GM21723 (cell line): ENCODE measurements at regions not wholly inside any gene's neighbourhood (a gene's known extent, or its start where the extent isn't known, plus 50 kb on each side); places are given as distances from the start of the nearest gene placed in this dataset.

ENCODE experiments used
- ATAC-seq: cut with Tn5 transposase; IDR thresholded peaks from one replicate; pipeline ENCODE4 v1.9.1; 2021; ENCODE audit warnings: mild to moderate bottlenecking, moderate library complexity; ENCODE audit not compliant: unreplicated experiment

GRCh38 chr3:81291586-81291985, 469.9 kb downstream of the GBE1 start:
- no peak for ATAC-seq

GRCh38 chr3:81289676-81290075, 471.8 kb downstream of the GBE1 start:
- no peak for ATAC-seq

GRCh38 chr3:81279481-81280379, 481.7 kb downstream of the GBE1 start:
- ATAC-seq = no peak

- ATAC-seq = no peak
These were observed 483.6 kb downstream of the GBE1 start for GRCh38 chr3:81277853-81278252.

GRCh38 chr3:81274671-81275070, 486.8 kb downstream of the GBE1 start:
- no peak for ATAC-seq

GRCh38 chr3:81270603-81271379, 490.7 kb downstream of the GBE1 start:
- no peak for ATAC-seq

- ATAC-seq = no peak
These were observed 492.9 kb downstream of the GBE1 start for GRCh38 chr3:81268526-81268925.

- ATAC-seq = no peak
These were observed 499.4 kb downstream of the GBE1 start for GRCh38 chr3:81261996-81262395.

GRCh38 chr3:81255463-81255862, 506.0 kb downstream of the GBE1 start:
- ATAC-seq = no peak

- ATAC-seq = no peak
These were observed 510.3 kb downstream of the GBE1 start for GRCh38 chr3:81251096-81251495.

GRCh38 chr3:81249540-81250029, 511.9 kb downstream of the GBE1 start:
- ATAC-seq = peak; percentile 44

GRCh38 chr3:81245501-81245900, 515.9 kb downstream of the GBE1 start:
- no peak for ATAC-seq

- no peak for ATAC-seq
These were observed 516.4 kb downstream of the GBE1 start for GRCh38 chr3:81245043-81245442.

GRCh38 chr3:81244231-81244630, 517.2 kb downstream of the GBE1 start:
- ATAC-seq = no peak

GRCh38 chr3:81242871-81243270, 518.6 kb downstream of the GBE1 start:
- no peak for ATAC-seq

- no peak for ATAC-seq
These were observed 524.3 kb downstream of the GBE1 start for GRCh38 chr3:81237181-81237580.

GRCh38 chr3:81218023-81218422, 543.4 kb downstream of the GBE1 start:
- no peak for ATAC-seq

GRCh38 chr3:81217101-81217500, 544.3 kb downstream of the GBE1 start:
- no peak for ATAC-seq

GRCh38 chr3:81216192-81216591, 545.3 kb downstream of the GBE1 start:
- no peak for ATAC-seq

GRCh38 chr3:81214631-81215030, 546.8 kb downstream of the GBE1 start:
- no peak for ATAC-seq

- ATAC-seq = no peak
These were observed 561.9 kb downstream of the GBE1 start for GRCh38 chr3:81199587-81199986.

- ATAC-seq = no peak
These were observed 562.7 kb downstream of the GBE1 start for GRCh38 chr3:81198756-81199155.
